Karpas-422 (cell line): ENCODE measurements at regions not wholly inside any gene's neighbourhood (a gene's known extent, or its start where the extent isn't known, plus 50 kb on each side); places are given as distances from the start of the nearest gene placed in this dataset.

Source experiments
- DNase-seq: peaks from one replicate; pipeline ENCODE4 v3.0.0-alpha.2; 2015
- H2AFZ ChIP-seq: fragments of 200-600 bp; sonication (generic); 2 replicates; pipeline ENCODE4 v1.6.1; 2014; ENCODE audit warnings: antibody characterized with exemption, low read length, mixed read lengths
- H3K27ac ChIP-seq: fragments of 200-600 bp; sonication (generic); 2 replicates; pipeline ENCODE4 v1.5.1; 2014; ENCODE audit warnings: mild to moderate bottlenecking, low read length, moderate library complexity
- H3K27me3 ChIP-seq: fragments of 200-600 bp; sonication (generic); 2 replicates; pipeline ENCODE4 v1.6.1; 2014; ENCODE audit warnings: low read length, mixed read lengths
- H3K36me3 ChIP-seq: fragments of 200-600 bp; sonication (generic); 2 replicates; pipeline ENCODE4 v1.6.1; 2014; ENCODE audit warnings: low read length, mixed read lengths; ENCODE audit not compliant: insufficient read depth
- H3K4me1 ChIP-seq: fragments of 200-600 bp; sonication (generic); 2 replicates; pipeline ENCODE4 v1.6.1; 2014; ENCODE audit warnings: mild to moderate bottlenecking, low read length, mixed read lengths
- H3K4me2 ChIP-seq: fragments of 200-600 bp; sonication (generic); 2 replicates; pipeline ENCODE4 v1.6.1; 2014; ENCODE audit warnings: low read length, low read depth, mild to moderate bottlenecking; ENCODE audit not compliant: poor library complexity, severe bottlenecking
- H3K4me3 ChIP-seq: fragments of 200-600 bp; sonication (generic); 2 replicates; pipeline ENCODE4 v1.5.1; 2014; ENCODE audit warnings: mild to moderate bottlenecking, antibody characterized with exemption, low read length, mixed read lengths
- H3K79me2 ChIP-seq: fragments of 200-600 bp; sonication (generic); 2 replicates; pipeline ENCODE4 v1.6.1; 2014; ENCODE audit warnings: mild to moderate bottlenecking, low read length, mixed read lengths
- H3K9ac ChIP-seq: fragments of 200-600 bp; sonication (generic); 2 replicates; pipeline ENCODE4 v1.6.0; 2014; ENCODE audit warnings: low read length
- H3K9me2 ChIP-seq: fragments of 200-600 bp; sonication (generic), shearing (Covaris generic); replicated peaks from 2 replicates; pipeline ENCODE4 v1.6.0; 2014; ENCODE audit warnings: mild to moderate bottlenecking, low read length, moderate library complexity; ENCODE audit not compliant: insufficient read depth
- H3K9me3 ChIP-seq: fragments of 300-700, 200-600 bp; sonication (generic); 2 replicates; pipeline ENCODE4 v1.6.1; 2014; ENCODE audit warnings: low read length, mixed read lengths
- H4K20me1 ChIP-seq: fragments of 200-600 bp; sonication (generic); 2 replicates; pipeline ENCODE4 v1.6.1; 2014; ENCODE audit warnings: mild to moderate bottlenecking, antibody characterized with exemption, low read length, low read depth; ENCODE audit not compliant: insufficient read depth

- no peak for DNase-seq
- no peaks in the 10 kb centered on the region for H3K9me3 ChIP-seq
- peaks cover 13% of the 10 kb centered on the region for H3K4me1 ChIP-seq
- H3K4me2 ChIP-seq = peak overlapping the region; percentile 72
- H3K9me2 ChIP-seq = no peaks in the 10 kb centered on the region
- H3K9ac ChIP-seq = peak overlapping the region; percentile 75
- peak overlapping the region; percentile 69; the same call in 1 of the 2 replicates for H3K4me3 ChIP-seq
- no peak overlapping the region for H3K27ac ChIP-seq
- no peaks in the 10 kb centered on the region for H3K27me3 ChIP-seq
- H3K36me3 ChIP-seq = no peaks in the 10 kb centered on the region
- no peak overlapping the region for H2AFZ ChIP-seq
- H3K79me2 ChIP-seq = no peaks in the 10 kb centered on the region
- no peaks in the 10 kb centered on the region for H4K20me1 ChIP-seq
These were observed 88.4 kb downstream of the PRKAB2 start for GRCh38 chr1:147083919-147084272.

GRCh38 chr1:147080671-147081394, 91.4 kb downstream of the PRKAB2 start:
- no peaks in the 10 kb centered on the region for H3K9me2 ChIP-seq
- H4K20me1 ChIP-seq = no peaks in the 10 kb centered on the region
- H3K36me3 ChIP-seq = no peaks in the 10 kb centered on the region
- H3K4me2 ChIP-seq = no peak overlapping the region
- no peaks in the 10 kb centered on the region for H3K9me3 ChIP-seq
- no peak overlapping the region for H3K27ac ChIP-seq
- no peaks in the 10 kb centered on the region for H3K27me3 ChIP-seq
- H3K9ac ChIP-seq = no peak overlapping the region
- H2AFZ ChIP-seq = no peak overlapping the region
- DNase-seq = no peak
- no peaks in the 10 kb centered on the region for H3K79me2 ChIP-seq
- peaks cover 13% of the 10 kb centered on the region for H3K4me1 ChIP-seq
- no peak overlapping the region for H3K4me3 ChIP-seq

GRCh38 chr1:147080006-147080661, 92.1 kb downstream of the PRKAB2 start:
- H3K9me2 ChIP-seq = no peaks in the 10 kb centered on the region
- H3K79me2 ChIP-seq = no peaks in the 10 kb centered on the region
- no peaks in the 10 kb centered on the region for H4K20me1 ChIP-seq
- no peak overlapping the region for H2AFZ ChIP-seq
- H3K9me3 ChIP-seq = no peaks in the 10 kb centered on the region
- peaks cover 9% of the 10 kb centered on the region for H3K4me1 ChIP-seq
- no peak overlapping the region for H3K9ac ChIP-seq
- H3K36me3 ChIP-seq = no peaks in the 10 kb centered on the region
- H3K4me2 ChIP-seq = no peak overlapping the region
- H3K27ac ChIP-seq = no peak overlapping the region
- no peak for DNase-seq
- H3K27me3 ChIP-seq = no peaks in the 10 kb centered on the region
- H3K4me3 ChIP-seq = no peak overlapping the region

- H3K27ac ChIP-seq = no peak overlapping the region
- no peaks in the 10 kb centered on the region for H3K36me3 ChIP-seq
- no peaks in the 10 kb centered on the region for H4K20me1 ChIP-seq
- peaks cover 9% of the 10 kb centered on the region for H3K4me1 ChIP-seq
- H3K27me3 ChIP-seq = no peaks in the 10 kb centered on the region
- no peak for DNase-seq
- H3K9ac ChIP-seq = no peak overlapping the region
- H2AFZ ChIP-seq = no peak overlapping the region
- H3K9me3 ChIP-seq = no peaks in the 10 kb centered on the region
- H3K79me2 ChIP-seq = no peaks in the 10 kb centered on the region
- no peak overlapping the region for H3K4me2 ChIP-seq
- H3K9me2 ChIP-seq = no peaks in the 10 kb centered on the region
- H3K4me3 ChIP-seq = no peak overlapping the region
These were observed 92.8 kb downstream of the PRKAB2 start for GRCh38 chr1:147079400-147080005.

- Histone ChIP-seq H3K4me2 (no peak overlapping the region), H3K27ac (no peak overlapping the region), H3K79me2 (no peaks in the 10 kb centered on the region), H4K20me1 (no peaks in the 10 kb centered on the region), H3K4me1 (peaks cover 2% of the 10 kb centered on the region), H2AFZ (no peak overlapping the region), H3K9me3 (no peaks in the 10 kb centered on the region), H3K27me3 (no peaks in the 10 kb centered on the region), H3K4me3 (no peak overlapping the region), H3K9me2 (no peaks in the 10 kb centered on the region), H3K36me3 (no peaks in the 10 kb centered on the region), H3K9ac (no peak overlapping the region)
- no peak for DNase-seq
These were observed 93.5 kb downstream of the PRKAB2 start for GRCh38 chr1:147078606-147079399.

- Histone ChIP-seq H3K36me3 (no peaks in the 10 kb centered on the region), H3K27me3 (no peaks in the 10 kb centered on the region), H3K4me3 (no peak overlapping the region), H4K20me1 (no peaks in the 10 kb centered on the region), H3K9ac (no peak overlapping the region), H3K4me1 (no peaks in the 10 kb centered on the region), H3K27ac (no peak overlapping the region), H3K9me2 (no peaks in the 10 kb centered on the region), H3K79me2 (no peaks in the 10 kb centered on the region), H2AFZ (no peak overlapping the region), H3K9me3 (no peaks in the 10 kb centered on the region), H3K4me2 (no peak overlapping the region)
- no peak for DNase-seq
These were observed 94.2 kb downstream of the PRKAB2 start for GRCh38 chr1:147077936-147078605.

- H4K20me1 ChIP-seq = no peaks in the 10 kb centered on the region
- H3K9me3 ChIP-seq = no peaks in the 10 kb centered on the region
- DNase-seq = no peak
- no peak overlapping the region for H3K4me3 ChIP-seq
- H3K27me3 ChIP-seq = no peaks in the 10 kb centered on the region
- H3K9ac ChIP-seq = no peak overlapping the region
- no peak overlapping the region for H3K4me2 ChIP-seq
- H3K36me3 ChIP-seq = no peaks in the 10 kb centered on the region
- no peak overlapping the region for H2AFZ ChIP-seq
- H3K9me2 ChIP-seq = no peaks in the 10 kb centered on the region
- no peak overlapping the region for H3K27ac ChIP-seq
- H3K4me1 ChIP-seq = no peaks in the 10 kb centered on the region
- H3K79me2 ChIP-seq = no peaks in the 10 kb centered on the region
These were observed 94.7 kb downstream of the PRKAB2 start for GRCh38 chr1:147077523-147077922.
